Hematopoietic multipotent progenitor cell treated with erythropoietin and hydrocortisone succinate and interleukin-3 and kit ligand, for 4 days (in vitro differentiated cells): ENCODE measurements at regions not wholly inside any gene's neighbourhood (a gene's known extent, or its start where the extent isn't known, plus 50 kb on each side); places are given as distances from the start of the nearest gene placed in this dataset.

Experiments
- DNase-seq: peaks from one replicate; pipeline ENCODE4 v3.0.0-alpha.2; 2015

DNA sequence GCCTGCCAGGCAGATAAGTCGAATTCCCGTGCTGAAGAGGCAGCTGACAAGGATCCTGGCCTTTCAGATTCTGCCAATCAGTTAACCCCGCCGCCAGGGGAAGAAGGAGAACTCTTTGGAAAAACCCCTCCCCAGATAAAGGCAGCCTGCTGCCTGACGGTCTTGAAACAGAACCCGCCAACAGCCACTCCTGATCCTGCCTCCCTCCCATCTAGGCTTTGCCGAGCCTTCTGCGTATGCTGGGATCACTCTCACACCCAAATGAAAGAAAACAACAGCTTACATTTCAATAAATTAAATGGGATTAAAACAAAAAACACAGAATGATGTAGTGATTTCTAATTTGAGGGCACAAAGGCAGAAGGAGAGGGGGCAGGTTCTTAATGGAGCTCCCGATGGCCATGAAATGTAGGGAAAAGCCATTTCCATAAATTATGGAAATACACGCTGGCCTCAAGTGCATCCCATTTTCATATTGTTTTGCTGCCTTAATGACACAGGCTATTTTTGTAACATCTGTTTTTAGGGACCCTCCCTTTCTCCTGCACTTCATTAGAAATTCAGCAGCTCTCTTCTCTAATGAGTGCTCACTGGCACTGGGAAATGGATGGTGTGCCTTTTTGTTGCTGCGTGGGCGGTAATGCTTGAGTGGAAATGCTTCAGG lies 319.1 kb downstream of the MED10 start:
- no peak for DNase-seq

DNA sequence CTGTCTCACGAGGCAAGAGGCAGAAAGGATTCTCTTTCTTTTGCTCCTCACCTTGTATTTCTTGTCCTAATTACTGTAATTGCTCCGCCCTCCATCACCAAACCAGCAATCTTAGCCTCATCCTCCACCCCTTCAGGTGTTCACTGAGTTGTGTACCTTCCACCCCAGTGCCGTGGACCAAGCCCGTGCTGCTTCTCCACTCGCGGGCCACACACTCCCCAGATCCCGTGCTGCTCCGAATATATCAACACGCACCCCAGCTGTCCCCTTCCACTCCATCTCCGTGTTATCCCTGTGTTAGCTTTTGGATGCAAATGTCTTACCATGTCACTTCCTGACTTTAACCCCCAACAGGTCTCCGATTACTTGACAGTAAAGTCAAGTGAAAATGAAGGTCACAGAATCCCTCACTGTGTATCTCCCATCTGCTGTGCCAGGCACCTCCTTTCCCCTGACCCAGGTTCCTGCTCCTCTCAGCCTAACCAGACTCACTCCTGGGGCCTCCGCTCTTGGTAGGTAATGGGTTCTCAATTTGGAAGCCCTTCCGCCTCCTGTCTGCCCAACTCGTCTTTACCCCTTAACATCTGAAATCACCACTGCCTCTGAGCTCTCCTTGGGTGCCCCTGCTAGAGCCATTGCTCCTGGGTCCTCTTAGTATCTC lies 320.2 kb downstream of the MED10 start:
- no peak for DNase-seq

DNA sequence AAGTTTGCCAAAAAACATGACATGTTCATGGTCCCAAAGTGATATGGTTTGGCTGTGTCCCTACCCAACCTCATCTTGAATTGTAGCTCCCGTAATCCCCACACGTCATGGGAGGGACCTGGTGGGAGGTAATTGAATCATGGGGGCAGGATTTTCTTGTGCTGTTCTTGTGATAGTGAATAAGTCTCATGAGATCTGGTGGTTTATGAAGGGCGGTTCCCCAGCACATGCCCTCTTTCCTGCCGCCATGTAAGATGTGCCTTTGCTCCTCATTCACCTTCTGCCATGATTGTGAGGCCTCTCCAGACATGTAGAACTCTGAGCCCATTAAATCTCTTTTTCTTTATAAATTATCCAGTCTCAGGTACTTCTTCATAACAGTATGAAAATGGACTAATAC lies 322.1 kb downstream of the MED10 start:
- no peak for DNase-seq

DNA sequence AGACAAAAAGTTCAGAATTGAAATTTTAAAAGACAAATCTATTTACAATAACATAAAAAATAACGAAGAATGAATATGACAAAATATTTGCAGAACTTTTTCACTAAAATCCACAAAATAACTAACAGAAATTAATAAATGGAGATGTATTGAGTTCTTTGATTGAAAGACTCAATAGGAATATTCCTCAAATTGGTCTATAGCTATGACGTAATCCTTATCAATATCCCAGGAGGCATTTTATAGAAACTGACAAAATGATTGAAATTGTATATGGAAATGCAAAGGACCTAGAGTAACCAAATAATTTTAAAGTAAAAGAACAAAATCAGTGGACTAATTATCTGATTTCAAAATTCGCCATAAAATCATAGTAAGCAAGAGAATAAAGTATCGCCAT lies 328.7 kb downstream of the MED10 start:
- no peak for DNase-seq

DNA sequence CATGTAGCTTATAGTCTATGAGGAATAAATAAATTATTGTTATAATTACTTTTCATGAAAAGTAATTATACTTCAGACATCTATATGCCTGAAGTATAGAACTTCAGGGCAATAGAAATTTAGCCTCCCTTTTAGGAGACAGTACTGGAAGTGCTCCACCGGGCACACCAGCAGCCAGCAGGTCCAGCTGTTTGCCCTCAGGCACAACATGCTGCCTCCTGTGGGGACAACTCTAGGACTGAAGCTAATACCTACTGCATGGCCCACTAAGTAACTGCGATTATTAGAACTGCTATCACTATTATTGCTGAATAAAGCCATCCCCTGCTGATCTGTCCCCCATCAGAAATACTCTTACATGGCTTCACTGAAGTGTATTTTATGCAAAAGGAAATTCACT lies 329.6 kb downstream of the MED10 start:
- no peak for DNase-seq

DNA sequence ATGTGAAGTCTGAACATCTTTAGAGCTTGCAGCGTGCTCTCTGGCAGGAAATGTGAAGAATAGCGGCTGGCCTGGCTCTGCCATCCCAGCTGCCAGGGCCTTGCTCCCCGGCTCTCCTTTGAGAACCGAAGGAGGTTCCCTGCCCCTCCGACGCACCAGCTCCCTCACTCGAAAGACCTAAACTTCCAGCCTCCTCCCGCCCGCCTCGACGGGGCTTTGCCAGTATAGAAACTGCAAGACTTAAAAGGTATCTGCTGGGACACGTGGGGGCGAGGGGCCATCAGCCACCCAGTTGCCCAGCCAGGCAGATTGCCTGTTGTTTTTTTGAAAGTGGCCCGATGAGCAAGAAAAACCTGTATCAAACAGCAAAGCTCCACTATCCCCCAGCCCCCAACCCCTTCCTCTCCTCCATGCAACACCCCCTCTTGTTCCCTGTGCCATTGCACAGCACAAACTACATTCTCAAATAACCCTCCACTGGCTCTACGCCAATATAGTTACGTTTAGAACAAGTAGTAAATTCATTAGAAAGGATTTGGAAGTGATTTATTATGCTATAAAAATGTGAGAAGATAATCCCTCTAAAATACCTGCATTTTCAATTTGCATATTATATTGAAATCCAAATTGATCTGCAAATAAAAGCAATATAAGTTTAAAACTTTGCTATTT lies 331.9 kb downstream of the MED10 start:
- no peak for DNase-seq

DNA sequence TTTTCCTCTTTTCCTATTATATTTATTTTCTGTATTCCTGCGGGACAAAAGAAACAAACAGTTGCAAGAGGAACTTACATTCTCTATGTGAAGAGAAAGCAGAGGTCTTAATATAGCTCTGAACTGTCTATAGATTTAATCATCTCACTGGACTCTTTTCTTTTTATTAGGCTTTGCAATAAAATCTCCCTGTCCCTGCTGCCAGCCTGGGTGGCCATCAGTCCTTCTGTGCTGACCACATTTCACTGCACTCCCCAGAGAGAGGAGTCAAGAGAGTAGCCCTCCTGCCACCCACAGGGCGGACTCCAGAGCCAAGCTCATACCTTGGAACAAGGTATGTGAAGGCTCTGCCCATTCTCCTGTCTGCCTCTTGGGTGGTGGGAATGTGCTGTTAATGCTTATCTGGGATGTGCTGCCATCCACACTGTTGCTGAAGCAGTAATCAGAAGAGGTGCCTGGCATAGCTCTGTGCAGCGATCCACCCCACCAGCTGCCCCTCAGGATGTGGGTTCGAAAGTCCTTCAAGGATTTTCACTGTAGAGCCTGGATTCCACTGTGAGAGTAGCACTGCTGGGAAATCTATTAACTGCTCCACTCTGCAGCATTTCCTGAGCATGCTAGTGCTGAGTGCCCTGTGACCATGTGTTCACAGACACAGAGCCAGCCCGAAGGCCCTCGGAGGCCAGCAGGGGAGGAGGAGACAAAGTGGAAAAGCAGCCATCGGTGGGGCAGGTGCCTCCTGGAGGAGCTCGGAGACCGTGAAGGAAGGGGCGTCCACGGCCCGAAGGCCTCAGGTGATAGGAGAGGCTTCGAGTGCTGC lies 334.6 kb downstream of the MED10 start:
- DNase-seq, result no peak

DNA sequence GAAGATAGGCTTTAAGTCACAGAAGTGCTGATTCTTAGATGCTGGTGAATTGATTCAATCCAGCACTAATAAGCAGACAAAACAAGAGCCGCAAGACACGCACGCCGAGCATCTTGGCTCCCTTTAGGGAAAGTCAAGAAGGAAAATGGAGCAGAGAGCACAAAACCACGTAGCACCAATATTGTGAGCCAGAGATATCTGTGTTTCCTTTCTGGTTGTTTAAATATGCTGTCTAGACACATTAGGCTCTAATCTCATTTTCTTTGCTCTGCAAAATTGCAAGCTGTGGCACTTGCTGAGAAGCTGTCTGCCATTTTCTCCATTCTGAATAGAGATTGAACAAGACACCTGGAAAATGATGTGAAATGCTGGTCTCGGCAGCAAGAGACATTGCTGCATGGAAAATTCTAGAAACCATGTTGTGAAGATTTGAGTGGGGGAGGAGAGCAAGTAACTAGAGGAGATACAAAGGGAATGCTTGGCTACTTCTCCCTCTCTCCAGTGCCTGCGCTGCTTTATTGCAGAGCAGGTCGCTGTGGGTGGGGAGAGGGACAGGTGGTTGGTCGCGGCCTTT lies 336.3 kb downstream of the MED10 start:
- no peak for DNase-seq

DNA sequence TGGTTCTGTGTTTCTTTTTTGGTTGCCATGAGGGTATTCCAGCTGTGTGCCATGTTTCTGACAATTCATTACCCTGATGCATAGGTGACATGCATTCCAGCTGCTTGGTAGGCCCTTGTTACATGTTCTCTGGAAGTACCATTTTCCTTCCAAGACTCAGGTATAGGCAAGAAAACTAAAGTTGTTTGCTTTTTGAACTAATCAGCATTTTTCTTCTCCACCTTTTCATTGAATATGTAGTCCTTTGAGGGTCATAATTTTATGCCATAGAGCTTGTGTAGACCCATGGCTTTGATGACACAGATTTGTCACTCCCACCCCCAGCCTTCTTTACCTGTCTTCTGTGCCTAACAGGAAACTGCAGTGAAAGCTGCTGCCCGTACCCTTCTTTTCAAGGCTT lies 339.2 kb downstream of the MED10 start:
- no peak for DNase-seq

DNA sequence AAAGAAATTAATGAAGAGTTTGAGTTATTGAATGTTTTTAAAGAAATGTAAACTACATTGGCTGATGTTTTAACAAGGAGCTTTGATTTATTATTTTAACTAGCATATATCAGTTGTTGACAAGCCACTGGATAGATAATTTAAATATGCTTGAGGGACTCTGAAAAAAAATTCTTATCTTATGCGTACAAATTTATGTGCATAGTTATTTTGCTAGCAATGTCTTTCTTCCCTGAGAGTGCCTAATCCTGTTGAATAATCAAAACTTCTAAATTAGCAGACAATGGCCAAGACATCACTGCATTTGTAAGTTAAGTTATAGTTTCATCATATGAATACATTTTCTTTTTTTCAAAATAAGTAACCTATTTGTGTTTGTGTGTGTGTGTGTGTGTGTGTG lies 342.3 kb downstream of the MED10 start:
- DNase-seq, result no peak

DNA sequence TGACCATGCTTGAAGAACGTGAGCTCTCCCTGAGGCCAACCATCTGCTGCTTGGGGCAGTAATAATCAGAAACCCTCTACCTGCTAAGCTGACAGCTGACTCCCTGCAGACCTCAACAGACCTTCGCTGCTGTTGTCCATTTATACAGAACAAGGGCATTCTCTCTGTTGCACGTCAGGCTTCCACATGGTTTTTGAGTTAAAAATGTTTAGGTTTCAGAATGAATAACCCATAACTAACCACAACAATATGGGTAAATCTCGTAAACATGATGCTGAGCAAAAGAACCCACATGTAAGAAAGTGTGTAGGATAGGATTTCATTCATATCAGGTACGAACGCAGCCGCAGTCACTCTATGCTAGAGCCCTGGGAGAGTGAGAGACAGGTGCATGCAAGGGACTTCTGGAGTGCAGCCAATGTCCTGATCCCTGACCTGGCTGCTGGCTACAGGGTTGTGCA lies 348.5 kb downstream of the MED10 start:
- DNase-seq, result no peak

DNA sequence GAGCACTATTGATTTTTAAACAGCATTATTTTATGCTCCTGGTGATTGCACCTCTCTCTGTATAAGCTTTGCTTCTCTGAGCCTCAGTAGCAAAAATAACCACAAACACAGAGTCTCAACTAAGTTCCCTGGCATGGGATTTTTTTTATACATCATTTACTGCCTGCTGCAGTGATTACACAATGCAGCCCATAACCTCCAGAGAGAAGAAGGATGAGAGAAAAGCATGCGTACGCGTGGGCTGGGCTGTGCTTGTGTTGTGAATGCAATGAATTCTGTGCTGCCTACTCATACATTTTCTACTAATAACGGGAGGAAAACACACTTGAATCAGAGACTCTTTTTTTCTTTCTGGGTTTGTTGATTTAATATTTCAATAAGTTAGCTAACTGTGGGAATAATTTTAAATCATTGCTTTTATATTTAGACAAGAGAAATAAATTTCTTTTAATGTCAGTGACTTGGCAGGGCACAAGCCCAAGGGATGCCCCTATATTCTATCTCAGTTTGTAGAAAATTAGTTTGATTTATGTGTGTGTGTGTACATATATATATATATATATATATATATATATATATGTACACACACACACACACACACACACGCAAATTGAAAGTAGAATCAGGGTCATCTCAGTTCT lies 351.5 kb downstream of the MED10 start:
- DNase-seq, result no peak

DNA sequence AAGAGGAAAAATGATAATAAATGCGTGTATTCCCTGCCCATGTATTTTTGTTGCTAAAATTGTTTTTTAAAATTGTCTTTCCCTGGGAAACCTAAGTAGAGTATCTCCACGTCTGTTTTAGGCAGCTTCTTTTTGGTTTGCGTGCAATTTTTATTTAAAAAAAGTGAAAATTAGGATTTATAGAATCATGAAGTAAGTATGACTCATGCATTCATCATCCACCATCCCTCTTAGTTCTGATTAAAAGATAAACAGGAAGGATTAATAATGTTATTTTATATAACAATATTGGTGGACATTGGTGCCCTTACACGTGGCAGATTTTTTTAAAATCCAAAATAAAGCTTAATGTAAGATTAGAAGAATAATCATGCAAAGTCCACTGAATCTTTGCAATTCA lies 358.7 kb downstream of the MED10 start:
- DNase-seq, result no peak

DNA sequence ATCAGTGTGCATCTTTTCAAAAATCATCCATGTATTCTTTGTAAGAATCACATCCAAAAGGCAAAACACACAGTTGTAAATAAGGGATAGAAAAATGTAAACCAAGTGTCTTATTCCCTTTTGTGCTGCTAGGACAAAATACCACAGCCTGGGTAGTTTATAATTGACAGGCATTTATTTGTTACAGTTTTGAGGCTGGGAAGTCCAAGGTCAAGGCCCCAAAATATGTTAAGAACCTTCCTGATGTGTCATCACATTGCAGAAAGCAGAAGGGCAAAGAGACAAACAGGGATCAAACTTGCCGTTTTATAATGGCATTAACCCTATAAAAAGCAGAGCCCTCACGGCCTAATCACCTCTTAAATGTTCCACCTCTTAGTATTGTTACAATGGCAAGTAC lies 364.8 kb downstream of the MED10 start:
- DNase-seq, result no peak

DNA sequence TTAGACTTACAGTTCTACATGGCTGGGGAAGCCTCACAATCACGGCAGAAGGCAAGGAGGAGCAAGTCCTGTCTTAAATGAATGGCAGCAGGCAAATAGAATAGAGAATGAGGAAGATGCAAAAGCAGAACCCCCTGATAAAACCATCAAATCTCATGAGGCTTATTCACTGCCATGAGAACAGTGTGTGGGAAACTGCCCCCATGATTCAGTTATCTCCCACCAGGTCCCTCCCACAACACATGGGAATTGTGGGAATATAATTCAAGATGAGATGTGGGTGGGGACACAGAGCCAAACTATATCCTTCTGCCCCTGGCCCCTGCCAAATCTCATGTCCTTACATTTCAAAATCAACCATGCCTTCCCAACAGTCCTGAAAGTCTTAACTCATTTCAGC lies 367.1 kb downstream of the MED10 start:
- DNase-seq, result no peak

DNA sequence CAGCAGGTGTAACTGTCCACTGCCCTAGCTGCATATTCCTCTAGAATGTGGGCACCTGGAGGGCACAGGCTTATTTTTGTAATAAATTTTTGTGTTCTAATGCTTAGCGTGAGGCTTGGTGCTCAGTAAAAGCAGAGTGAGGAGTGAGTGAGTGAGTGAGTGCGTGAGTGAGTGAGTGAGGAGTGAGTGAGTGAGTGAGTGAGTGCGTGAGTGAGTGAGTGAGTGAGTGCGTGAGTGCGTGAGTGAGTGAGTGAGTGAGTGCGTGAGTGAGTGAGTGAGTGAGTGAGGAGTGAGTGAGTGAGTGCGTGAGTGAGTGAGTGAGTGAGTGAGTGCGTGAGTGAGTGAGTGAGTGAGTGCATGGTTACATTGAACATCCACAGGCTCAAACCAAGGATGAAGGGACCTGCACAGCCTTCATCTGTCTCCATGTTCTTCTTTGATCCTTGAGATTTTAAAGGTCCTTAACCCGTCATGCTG lies 371.5 kb downstream of the MED10 start:
- DNase-seq, result no peak

DNA sequence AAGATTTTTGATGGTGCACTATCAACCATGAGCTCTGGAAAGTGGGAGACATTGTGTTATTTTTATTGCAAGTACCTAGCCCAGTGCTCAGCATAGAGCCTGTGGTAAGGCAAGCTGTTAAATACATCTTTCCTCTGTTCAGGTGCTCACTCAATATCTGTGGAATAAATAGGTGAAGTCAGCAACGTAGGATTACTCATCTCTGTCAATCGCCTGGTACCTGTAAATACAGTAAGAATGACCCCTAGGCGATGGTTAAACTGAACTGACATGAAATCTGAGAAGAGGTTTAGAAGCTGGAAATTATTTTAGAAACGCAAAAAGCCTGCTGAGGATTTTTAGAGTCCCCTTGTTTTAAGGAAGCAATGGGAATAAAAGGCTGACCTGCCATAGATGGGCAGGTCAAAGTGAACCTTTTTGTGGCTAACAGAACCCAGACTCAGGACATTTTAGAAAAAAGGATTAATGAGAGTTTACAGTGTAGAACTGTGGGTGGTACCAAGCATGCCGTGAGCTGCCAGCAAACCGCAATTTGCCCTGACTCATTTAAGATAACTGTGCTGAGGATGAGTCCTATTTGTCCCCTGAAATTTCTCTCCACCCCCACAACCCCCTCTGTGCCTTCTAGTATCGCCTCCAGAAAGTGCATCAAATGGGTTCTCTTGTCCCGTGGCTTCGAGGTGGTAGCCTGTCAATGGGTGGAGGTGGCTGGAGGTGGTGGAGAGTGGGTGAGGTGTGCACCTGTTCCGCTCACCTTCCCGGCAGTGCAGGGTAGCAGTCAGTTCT lies 375.1 kb downstream of the MED10 start:
- DNase-seq, result no peak

DNA sequence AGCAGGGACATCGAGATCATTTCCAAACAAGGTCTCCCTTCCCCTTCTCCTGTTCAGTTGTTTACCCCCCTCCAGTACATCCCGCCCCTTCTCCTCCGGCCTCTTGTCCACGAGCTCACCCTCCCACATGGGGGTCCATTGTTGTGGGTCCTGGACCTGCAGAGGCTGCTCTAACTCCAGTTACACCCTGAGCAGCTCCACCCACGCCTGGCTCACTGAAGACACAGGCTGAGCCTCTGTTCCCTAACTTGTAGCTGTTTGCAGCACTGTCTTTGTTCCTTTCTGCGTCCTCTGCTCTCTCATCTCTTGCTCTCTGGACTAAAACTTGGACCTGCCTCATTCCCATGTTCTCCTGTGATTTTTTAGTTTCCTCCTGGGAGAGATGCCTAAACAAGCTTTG lies 377.5 kb downstream of the MED10 start:
- DNase-seq, result no peak

DNA sequence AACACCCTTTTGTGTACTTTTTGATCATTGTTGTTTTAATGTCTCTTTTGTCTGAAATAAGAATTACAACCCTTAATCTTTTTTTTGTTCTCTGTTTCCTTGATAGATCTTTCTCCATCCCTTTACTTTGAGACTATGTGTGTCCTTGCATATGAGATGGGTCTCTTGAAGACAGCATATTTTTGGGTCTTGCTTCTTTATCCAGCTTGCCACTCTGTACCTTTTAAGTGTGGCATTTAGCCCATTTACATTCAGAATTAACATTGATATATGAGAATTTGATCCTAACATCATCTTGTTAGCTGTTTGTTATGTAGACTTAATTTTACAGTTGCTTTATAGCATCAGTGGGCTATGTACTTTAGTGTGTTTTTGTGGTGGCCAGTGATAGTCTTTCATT lies 382.5 kb downstream of the MED10 start:
- DNase-seq, result no peak

DNA sequence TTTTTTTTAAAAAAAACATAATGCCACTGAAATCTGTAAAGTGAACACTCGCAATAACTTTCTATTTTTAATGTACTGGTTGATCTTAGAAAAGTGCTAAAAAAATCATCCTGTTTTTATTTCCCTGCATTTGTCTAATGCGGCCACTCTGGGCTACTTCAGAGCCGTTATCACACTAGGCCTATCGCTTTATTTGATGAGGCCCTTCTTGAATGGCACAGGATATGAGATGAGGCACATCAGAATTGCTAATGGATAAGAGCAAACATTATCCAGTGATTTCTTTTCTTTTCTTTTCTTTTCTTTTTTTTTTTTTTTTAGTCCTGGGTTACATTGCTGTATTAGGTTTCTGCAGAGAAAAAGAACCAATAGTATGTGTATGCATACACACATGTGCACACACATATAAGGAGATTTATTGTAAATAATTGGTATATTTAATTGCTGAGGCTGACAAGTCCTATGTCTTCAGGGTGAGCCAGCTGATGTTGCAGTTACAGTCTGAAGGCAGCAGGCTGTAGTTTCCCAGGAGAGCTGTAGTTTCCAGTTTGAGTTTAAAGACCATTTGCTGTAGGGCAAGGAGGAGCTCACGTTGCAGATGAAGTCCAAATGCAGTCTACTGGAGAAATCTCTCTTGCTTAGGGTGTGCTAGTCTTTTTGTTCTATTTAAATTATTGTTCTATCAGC lies 391.7 kb downstream of the MED10 start:
- no peak for DNase-seq

DNA sequence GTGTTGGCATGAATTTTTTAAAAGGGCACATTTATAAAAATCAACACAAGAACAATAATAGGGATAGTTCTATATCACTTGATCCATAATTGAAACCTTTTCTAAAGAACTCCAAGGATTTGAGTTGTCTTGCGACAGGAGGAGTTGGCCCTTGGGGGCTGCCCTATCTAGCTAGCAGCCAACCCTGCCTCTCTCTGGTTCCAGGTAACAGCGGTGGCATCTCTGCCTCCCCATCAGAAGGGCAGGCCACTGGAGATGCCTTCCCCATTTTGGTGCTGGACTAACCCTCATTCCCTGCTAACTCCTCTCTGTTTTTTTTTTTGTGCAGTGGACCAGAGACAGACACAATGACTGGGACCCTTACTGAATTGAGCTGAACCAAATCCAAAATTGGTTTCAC lies 393.0 kb downstream of the MED10 start:
- DNase-seq, result no peak
